GM18907 (cell line): ENCODE measurements at regions not wholly inside any gene's neighbourhood (a gene's known extent, or its start where the extent isn't known, plus 50 kb on each side); places are given as distances from the start of the nearest gene placed in this dataset.
"Not testable (repeated sequence)": the region's sequence is repeated elsewhere in the genome, so short reads cannot be mapped to it uniquely, and the experiment has no call there.

Experiments
- ATAC-seq: cut with Tn5 transposase; IDR thresholded peaks from one replicate; pipeline ENCODE4 v1.9.1; 2021; ENCODE audit warnings: mild to moderate bottlenecking, moderate library complexity; ENCODE audit not compliant: unreplicated experiment

DNA sequence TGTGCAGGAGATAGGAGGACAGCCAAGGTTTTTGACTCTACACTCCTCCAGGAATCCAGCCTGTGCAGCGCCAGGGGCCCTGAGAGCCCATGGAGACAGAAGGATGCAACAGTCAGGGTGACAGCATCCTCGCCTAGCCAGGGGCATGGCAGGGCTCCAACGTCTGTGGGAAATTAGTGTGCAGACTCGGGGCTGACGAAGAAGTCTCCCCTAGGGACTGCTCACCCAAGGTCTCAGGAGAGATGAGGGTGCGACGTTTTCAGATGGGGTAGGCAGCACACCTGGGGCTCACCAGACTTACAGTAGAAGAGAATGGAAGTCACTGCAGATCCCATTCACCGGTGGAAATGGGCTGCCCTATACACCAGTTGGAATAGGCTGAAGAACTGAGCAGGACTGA, 241.7 kb downstream of the SETD4 start:
- no peak for ATAC-seq

DNA sequence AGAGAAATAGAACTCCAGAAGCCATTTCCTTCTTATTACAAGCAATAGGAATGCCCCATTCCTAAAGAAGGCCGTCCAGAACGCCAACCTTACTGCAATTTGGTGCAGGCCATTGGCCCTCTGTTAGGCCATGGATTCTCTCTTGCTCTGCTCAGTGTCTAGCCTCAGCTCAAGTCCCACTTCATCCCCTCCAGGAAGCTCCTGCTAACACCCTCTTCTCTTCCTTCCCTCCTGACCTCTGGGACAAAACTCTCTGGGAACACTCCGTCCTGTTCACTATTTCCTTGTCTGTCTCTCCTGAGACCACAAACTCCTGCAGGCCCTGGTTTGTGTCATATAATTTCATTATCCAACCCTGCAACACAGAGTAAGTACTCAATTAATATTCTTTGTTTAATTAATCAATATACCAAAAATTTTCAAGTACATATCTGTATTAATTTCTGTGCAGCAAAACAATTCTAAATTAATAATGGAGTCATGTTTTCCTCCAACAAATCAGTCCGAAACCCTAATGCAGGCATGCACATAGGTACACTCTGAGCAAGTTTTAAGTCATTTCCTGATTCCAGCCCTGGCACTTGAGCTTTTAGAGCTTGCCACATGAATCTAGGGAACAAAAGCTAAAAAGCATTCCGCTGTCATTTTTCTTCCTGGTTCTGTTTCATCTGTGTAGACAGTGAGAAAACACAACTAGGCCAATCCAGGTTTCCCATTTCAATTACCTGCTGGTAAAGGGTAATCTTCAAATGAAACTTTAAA, 245.3 kb downstream of the SETD4 start:
- ATAC-seq, result no peak

DNA sequence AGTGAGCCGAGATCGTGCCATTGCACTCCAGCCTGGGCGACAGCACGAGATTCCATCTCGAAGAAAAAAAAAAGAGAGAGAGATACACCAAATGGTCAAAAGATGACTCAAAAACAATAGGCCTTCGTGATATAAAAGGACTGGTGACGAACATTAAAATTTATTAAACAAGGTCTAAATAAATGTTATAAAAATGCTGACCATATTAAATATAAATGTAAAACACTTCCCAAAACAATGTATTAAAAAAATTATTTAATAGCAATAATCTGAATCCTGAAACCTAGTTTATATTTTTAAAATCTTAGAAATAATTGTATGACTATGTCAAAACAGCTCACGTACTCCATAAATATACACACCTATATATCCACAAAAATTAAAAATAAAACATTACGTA, 247.6 kb downstream of the SETD4 start:
- no peak for ATAC-seq

DNA sequence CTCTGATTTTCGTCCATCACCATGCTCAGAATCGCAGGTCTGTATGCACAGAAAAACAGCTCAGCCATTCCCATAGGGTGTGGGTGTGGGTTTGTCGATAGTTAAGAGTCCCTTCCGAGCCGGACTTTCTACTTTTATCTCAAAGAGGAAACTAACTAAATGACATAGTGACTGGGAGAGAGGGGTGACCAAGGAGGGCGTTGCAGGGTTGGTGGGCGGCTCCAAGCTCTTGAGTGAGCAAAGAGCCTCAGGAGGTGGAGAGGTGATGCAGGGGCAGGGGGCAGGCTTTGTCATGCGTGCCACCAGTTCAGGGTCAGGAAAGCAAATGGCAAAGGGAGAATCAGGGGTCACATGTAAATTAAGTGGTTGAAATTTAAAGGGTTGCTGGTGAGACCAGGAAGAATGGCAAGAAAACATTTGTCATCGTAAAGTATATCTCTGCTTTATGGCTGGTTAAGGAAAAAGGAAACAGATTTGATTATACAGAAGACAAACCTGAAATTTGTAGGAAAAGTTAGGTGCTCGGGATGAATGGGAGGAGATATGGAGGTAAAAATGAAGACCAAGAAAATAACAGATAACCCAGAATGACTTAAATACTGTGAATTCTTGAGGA, 249.0 kb downstream of the SETD4 start:
- no peak for ATAC-seq

DNA sequence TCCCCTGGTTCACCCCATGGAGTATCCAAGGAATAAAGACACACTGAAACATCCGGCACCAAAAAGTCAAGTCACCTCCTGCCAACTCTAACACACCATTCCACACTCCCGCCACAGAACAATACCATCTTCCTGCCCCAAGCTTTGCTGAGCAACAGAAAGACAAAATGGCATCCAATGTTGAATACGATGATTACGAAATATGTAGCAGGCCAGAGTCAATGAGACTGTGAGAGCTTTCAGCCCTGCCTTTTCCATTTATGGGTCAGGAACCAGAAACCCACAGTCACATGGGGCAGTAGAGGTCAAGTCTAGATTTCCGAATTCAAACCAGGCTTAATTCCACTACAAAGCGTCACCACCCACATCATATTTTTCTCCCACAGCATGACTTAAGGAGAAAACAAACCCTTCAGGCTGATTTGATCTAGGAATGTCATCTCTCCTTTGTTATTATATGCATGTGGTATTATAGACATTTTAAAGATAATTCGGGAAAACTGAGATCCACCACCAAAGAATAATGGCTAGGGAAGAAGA, 249.8 kb downstream of the SETD4 start:
- no peak for ATAC-seq

DNA sequence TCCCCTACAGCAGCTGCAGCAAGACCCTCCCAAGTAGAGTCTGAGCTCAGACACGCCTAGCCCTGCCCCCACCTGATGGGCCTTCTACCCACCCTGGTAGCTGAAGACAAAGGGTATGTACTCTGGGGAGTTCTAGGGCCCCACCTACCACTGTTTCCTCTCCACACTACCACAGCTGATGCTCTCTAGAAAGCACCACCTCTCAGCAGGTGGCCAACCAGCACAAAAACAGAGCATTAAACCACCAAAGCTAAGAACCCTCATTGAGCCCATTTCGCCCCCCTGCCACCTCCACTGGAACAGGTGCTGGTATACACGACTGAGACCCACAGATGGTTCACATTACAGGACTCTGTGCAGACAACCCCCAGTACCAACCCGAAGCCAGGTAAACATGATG, 258.9 kb downstream of the SETD4 start:
- ATAC-seq, result no peak

DNA sequence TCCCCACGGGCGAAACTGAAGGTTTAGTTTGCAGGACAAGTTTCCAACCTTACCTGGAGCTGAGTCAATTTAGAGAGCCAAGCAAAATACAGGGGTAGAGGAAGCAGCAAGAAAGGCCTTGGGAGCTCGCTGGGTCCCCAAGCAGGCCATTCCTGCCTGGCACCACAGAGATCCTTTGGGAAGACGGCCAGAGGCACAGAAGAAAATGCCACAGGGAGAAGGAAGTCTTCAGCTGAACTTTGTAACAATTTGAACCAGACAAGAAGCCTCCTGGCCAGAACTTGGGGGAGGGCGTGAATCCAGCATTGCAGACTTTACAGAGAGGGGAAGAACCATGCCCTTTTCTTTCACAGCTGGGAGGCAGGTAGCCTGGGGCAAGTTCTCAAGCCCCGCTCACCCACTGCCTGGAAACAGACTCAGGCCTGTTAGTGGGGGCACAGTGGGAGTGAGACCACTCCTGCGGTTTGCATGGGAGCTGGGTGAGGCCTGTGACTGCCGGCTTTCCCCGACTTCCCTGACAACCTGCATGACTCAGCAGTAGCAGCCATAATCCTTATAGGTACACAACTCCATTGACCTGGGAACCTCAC, 259.4 kb downstream of the SETD4 start:
- not testable (repeated sequence) for ATAC-seq

DNA sequence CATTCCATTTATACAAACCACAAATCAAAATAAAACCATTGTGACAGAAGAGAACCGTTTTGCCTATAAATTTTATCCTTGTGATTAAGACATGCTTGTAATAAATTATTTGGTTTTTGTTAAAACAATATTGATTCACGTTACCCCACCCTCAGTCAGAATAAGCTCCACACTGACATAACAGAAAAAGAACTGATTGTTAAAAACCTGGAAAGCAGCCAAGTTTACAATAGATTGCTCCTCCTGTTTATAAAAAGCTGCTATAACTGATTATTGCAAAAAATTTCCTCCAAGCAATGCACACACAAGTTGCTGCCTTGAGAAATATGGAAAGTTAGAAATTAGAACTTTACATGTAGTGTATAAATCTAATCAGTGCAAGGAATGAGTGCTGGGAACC, 263.5 kb downstream of the SETD4 start:
- ATAC-seq, result no peak

DNA sequence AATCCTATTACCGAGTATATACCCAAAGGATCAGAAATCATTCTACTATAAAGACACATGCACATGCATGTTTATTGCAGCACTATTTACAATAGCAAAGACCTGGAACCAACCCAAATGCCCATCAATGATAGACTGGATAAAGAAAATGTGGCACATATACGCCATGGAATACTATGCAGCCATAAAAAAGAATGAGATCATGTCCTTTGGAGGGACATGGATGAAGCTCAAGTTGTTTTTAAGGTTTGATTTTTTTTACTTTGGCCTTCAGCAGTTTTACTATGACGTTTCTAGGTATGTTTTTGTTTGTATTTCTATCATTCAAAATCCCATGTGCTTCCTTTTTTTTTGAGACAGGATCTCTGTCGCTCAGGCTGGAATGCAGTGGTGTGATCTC, 265.8 kb downstream of the SETD4 start:
- not testable (repeated sequence) for ATAC-seq

DNA sequence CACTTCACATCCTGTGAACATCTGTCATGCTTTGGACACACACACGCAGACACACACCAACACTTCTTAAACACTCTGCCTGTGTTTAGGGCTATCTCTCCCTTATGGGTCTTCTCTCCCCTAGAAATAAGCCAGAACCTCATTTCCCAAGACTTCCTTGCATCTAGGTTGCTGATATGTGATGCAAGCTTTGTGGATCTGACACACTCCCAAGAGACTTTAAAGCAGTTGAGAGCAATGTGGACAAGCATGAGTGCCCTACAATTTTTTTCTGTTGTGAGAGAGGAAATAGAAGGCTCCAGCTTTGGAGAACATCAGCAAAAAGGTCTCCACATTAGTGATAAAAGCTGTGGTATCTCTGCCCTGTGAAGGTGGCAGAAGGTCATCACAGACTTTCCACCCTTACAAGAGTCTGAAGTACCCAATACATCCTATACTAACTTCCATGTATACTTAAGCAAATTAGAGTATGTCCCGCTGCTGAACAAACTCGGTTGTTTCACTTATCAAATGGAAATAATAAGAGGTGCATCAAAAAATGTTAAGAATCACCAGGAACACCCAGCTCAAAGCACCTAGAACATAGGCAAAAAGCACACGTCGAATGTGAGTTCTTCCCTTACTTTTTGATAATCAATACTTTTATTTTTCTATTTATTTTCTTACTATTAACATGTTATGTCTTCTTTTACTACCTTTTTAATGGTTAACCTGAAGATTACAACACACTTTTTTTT, 267.6 kb downstream of the SETD4 start:
- ATAC-seq, result no peak

DNA sequence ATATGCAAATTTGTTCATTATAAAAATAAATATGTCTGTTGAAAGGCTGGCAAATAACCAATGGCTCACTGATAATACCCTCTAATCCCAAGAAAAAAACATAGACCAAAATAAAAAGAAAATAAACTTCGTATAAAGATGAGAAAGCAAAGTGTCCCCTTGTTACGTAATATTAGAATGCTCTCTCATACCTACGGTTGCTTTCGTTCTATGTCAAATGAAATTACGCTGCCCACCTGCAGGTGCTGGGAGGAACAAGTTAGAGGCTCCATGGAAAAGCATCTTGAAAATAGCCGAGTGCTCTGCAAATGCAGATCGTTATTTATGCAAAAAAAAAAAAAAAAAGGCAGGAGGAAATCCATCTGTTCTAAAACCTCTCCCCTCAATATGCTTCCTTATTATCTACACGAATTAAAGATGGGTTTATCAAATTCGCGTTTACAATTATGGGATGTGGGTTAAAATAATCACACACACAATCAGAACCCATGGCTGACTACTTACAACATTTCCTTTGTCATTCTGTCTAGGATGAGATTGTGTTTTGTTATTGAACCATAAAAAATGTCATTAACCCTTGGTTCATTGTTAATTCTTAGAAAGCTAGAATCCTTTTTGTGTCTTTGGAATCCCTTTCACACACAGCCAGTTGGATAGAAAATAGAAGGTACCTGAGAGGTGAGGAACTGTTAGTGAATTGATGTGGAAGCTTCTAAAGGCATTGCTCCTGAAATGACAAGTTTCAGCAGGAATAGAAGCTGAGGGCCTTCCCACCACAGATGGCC, 268.6 kb downstream of the SETD4 start:
- ATAC-seq, result no peak

DNA sequence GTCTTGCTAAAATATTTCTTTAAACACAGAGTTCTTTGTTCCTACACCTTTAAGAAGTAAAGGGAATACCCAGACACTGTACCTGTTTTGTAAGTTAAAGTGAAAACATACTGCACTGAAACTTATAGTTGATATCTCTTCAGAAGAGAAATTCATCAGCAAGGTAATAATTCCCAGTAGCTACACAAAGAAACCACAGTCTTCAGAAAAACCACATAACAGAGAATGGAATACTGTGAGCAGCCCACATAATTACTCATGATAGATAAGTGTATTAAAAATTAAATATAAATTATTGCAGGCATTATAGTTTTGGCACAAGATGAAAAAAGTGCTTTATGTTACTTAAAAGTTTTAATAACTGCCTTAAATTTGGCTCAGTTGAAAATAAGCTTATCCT, 276.6 kb downstream of the SETD4 start:
- ATAC-seq, result no peak

DNA sequence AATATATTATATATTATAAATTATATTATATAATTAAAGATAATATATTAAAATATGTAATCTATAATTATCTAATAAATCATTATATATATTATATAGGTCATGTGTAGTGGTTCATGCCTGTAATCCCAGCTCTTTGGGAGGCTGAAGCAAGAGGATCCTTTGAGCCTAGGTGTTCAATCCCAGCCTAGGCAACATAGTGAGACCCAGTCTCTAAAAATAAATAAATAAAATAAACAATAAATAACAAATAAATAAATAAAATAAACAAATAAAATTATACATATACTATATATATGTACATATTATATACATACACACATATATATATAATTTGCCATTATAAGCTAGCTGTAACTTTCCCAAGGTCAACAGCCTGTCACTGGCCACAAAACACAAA, 277.7 kb downstream of the SETD4 start:
- no peak for ATAC-seq

DNA sequence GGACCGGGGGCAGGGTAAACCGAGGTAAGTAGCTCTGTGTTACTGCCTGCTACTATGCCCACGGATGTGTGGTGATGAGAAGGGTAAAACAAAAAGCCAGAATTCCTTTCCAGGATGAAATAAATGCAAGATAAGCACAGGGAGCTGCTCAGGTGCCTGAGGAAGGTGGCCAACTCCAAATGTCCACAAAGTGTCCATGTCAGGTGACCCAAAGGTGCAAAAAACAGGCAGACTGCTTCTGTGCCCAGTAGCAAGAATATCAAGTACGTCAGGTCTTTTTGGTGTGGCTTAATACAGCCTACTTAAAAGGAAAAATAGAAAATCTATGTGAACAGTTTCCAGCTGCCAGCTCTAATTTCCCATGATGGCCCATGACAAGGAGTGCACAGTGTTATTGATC, 279.3 kb downstream of the SETD4 start:
- ATAC-seq, result no peak

DNA sequence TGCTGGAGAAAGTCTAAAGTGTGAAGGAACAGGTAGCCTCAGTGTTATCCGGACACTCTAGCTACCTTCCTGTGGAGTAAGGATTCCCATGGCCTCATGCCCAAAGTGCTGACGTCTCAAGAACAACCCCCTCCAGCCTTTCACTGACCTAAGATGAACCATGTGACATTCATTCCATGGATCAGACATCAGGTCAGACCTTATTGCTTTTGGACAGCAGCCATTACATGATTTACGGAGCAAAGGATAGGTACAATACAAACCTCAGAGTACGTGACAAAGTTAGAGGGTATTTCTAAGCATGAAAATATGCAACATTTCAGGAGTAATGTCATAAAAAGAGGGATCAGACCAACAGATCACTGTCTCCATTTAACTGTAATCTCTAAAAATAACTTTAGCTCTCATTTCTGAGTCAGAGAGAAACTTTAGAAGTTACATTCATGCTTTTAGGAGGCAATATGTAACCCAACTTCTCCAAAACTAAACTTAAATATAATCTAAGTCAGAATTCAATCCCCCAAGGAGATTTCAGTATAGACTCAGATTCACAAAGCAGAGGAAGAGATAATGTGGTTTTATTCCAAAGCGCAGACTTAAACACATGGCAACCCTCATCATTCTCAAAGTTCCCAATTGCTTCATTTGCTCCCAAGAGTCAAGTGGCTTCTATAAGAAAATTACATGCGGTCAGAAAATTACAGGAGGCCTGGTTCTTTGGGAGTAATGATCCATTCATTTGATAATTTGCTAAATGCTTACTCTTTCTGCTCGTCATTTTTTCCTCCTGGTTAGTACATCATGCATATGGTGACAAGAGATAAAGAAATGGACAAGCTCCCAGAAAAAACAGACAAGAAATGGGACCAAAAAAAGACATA, 280.4 kb downstream of the SETD4 start:
- no peak for ATAC-seq

DNA sequence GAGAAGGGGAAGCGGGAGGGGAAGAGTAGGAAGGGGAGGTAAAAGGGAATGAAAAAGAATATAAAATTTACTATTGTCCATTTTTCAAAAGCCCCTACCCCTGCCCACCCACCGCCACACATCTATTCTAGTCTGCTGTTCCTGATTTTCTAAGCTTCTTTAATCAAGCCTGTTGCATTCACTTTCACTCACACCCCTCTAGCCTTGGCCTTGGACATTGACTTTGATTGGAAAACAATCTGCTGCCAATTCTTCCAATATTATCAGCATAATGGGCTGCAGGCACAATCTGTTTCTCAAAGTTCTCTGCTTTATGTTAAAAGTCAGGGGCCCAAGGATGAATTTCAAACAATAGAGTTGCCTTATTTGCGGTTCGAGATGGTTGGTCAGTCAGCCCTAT, 281.2 kb downstream of the SETD4 start:
- no peak for ATAC-seq

DNA sequence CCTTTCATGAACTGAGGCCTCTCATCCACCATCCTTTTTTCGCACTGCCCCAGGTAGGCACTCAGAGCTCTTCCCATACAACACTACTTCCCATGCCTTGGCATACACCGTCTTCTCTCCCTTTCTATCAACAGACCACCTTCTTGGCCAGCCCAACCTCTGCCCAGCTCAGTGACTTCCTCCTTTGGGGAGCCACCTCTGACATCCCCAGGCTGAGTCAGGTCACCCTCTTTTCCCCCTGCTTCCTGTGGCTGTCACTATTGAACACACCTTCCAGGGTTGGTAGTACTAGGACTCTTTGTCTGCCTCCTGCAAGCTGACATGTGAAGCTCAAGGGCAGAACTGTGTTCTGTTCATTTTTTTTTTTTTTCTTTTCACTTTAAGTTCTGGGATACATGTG, 283.2 kb downstream of the SETD4 start:
- ATAC-seq, result no peak

DNA sequence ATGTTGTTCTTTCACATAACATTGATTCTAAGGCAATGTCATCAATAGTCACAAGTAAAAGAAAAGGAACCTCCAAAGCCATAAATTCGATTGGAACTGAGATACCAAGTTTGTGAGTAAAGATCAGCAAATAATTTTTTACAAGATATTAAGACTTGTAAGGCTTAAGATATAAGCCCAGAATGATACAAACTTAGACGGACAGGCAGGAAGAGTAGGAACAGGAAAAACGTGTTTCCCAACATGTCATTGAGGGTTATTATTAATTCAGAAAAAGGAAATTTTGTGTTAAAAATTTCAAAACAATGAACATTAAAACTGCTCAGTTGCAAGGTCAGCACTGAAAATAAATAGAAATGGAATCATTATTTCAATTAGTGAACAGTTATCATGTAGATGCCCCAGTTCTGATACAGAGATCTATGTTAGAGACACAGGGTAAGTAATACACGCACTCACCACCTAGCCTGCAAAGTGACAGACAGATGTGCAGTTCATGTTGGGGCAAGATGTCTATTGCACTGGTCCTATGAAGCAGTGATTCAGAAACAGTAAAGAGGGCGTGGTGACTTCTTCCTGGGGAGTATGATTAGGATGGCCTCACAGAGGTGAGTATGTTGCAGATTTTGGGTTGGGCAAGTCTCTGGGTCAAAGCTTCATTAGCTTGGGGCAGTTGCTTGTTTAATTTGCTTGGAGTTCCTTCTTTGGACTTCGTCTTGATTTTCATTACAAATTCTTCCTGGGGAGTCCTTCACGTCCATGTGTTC, 284.4 kb downstream of the SETD4 start:
- no peak for ATAC-seq
